ENCODE measurements at regions not wholly inside any gene's neighbourhood (a gene's known extent, or its start where the extent isn't known, plus 50 kb on each side); places are given as distances from the start of the nearest gene placed in this dataset.

DNA sequence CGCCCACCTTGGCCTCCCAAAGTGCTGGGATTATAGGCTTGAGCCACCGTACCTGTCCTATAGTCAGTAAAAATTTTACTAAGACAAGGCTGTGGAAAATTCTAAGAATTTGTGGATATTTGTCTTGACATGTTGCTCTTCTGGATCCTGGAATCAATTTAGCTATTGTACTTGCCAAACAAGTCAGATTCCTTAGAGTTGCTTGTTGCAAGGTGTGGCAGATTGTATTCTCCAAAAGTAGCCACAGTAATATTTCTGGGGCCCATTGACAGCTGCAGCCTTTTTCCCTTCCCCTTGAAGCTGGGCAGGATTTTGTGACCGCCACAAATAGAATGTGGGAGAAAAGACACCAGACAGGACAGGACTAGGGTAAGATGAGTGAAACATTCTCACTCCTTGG, 98.8 kb upstream of the TMTC4 start:
- TF ChIP-seq POLR2AphosphoS5 (IDR thresholded peaks at IDR 0.05; ENCODE audit: low read depth, low read length) (no peak), TAF1 (IDR thresholded peaks at IDR 0.05; ENCODE audit: borderline replicate concordance, insufficient read depth, low read length) (no peak), SIN3A (IDR thresholded peaks at IDR 0.05; ENCODE audit: borderline replicate concordance, insufficient read depth, low read length) (no peak), FOXP2 (optimal IDR thresholded peaks at IDR 0.05; ENCODE audit: borderline replicate concordance, extremely low read depth, extremely low read length, insufficient read depth) (no peak)
- TF ChIP-seq, protein P1, sequence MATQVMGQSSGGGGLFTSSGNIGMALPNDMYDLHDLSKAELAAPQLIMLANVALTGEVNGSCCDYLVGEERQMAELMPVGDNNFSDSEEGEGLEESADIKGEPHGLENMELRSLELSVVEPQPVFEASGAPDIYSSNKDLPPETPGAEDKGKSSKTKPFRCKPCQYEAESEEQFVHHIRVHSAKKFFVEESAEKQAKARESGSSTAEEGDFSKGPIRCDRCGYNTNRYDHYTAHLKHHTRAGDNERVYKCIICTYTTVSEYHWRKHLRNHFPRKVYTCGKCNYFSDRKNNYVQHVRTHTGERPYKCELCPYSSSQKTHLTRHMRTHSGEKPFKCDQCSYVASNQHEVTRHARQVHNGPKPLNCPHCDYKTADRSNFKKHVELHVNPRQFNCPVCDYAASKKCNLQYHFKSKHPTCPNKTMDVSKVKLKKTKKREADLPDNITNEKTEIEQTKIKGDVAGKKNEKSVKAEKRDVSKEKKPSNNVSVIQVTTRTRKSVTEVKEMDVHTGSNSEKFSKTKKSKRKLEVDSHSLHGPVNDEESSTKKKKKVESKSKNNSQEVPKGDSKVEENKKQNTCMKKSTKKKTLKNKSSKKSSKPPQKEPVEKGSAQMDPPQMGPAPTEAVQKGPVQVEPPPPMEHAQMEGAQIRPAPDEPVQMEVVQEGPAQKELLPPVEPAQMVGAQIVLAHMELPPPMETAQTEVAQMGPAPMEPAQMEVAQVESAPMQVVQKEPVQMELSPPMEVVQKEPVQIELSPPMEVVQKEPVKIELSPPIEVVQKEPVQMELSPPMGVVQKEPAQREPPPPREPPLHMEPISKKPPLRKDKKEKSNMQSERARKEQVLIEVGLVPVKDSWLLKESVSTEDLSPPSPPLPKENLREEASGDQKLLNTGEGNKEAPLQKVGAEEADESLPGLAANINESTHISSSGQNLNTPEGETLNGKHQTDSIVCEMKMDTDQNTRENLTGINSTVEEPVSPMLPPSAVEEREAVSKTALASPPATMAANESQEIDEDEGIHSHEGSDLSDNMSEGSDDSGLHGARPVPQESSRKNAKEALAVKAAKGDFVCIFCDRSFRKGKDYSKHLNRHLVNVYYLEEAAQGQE (IDR thresholded peaks at IDR 0.05; ENCODE audit: insufficient read depth in 1 of 2, low read depth in 2 of 2, low read length in 2 of 2) = no peak

DNA sequence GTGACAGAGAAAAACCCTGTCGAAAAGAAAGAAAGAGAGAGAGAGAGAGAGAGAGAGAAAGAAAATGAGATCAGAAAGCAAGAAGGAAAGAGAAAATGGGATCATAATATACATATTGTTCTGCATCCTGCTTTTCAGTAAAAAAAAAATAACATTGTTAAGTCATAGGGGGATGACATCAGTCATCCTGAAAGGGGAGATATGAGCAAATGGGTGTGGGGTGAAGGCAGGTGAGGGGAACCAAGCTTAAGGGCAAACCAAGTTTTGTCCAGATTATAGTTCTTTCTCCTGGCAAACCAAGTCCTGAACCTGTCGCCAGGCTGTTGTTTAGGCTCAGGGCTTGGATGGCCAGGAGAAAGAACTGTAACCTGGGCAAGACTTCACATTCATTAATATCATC, 92.6 kb upstream of the TMTC4 start:
- TF ChIP-seq SIN3A (IDR thresholded peaks at IDR 0.05; ENCODE audit: borderline replicate concordance, insufficient read depth, low read length) (no peak), TAF1 (IDR thresholded peaks at IDR 0.05; ENCODE audit: borderline replicate concordance, insufficient read depth, low read length) (no peak), FOXP2 (optimal IDR thresholded peaks at IDR 0.05; ENCODE audit: borderline replicate concordance, extremely low read depth, extremely low read length, insufficient read depth) (no peak), POLR2AphosphoS5 (IDR thresholded peaks at IDR 0.05; ENCODE audit: low read depth, low read length) (no peak)
- TF ChIP-seq, protein P1 (IDR thresholded peaks at IDR 0.05; ENCODE audit: insufficient read depth in 1 of 2, low read depth in 2 of 2, low read length in 2 of 2) = no peak

DNA sequence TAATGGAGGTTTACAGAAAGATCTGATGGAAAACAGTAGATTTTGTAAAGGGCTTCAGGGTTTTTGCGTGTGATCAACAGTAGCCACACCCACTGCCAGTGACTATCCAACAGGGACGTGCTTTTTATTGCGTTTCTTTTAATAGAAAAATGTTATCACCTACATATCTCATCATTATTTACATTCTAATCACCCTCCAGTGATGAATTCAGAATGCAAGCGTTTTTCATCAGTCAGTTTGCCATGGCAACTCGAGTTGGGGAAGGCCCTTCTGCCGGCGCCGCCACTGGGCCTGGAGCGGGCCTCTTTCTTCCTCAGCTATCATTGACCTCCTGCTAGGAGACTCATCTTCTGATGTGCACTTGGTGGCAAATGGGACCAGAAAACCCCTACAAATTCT, 90.3 kb upstream of the TMTC4 start:
- TF ChIP-seq FOXP2 (optimal IDR thresholded peaks at IDR 0.05; ENCODE audit: borderline replicate concordance, extremely low read depth, extremely low read length, insufficient read depth) (no peak), SIN3A (IDR thresholded peaks at IDR 0.05; ENCODE audit: borderline replicate concordance, insufficient read depth, low read length) (no peak), POLR2AphosphoS5 (IDR thresholded peaks at IDR 0.05; ENCODE audit: low read depth, low read length) (no peak), TAF1 (IDR thresholded peaks at IDR 0.05; ENCODE audit: borderline replicate concordance, insufficient read depth, low read length) (no peak)
- TF ChIP-seq, protein P1 (IDR thresholded peaks at IDR 0.05; ENCODE audit: insufficient read depth in 1 of 2, low read depth in 2 of 2, low read length in 2 of 2) = no peak

DNA sequence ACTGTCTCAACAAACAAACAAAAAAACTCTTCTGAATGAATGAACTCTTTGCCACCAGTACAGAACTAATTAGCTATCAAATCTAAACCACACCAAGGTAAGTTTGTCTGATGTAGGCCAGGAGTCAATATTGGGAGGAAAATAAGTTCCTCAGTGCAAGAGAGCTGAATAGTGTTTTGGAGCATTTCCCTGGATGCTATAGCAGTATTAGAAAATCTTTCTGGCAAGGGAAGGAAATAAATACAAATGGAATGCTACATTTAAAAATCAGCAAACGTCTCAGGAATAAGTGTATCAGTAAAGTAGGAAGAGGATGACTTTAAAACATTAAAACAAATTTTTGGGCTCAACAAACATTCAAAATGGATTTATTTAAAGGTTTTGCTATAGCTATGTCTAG, 81.3 kb upstream of the TMTC4 start:
- TF ChIP-seq POLR2AphosphoS5 (IDR thresholded peaks at IDR 0.05; ENCODE audit: low read depth, low read length) (no peak), FOXP2 (optimal IDR thresholded peaks at IDR 0.05; ENCODE audit: borderline replicate concordance, extremely low read depth, extremely low read length, insufficient read depth) (no peak), SIN3A (IDR thresholded peaks at IDR 0.05; ENCODE audit: borderline replicate concordance, insufficient read depth, low read length) (no peak)

DNA sequence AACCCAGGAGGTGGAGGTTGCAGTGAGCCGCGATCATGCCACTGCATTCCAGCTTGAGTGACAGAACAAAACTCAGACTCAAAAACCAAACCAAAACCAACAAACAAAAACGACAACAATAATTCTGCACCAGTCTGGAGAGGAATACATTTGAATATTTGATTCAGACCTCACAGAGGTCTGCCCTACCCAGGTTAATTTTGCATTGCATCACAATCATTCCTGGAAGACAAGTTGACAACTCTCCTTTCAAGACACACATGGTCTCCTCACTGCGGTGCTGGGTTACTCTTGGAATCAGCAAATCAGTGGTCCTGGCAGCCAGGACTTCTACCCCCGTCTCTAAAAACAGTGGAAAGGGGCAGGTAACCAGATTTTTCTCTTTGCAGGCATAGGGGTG, 79.9 kb upstream of the TMTC4 start:
- TF ChIP-seq TAF1 (IDR thresholded peaks at IDR 0.05; ENCODE audit: borderline replicate concordance, insufficient read depth, low read length) = no peak
- no peak for TF ChIP-seq POLR2AphosphoS5 (IDR thresholded peaks at IDR 0.05; ENCODE audit: low read depth, low read length)
- no peak for TF ChIP-seq FOXP2 (optimal IDR thresholded peaks at IDR 0.05; ENCODE audit: borderline replicate concordance, extremely low read depth, extremely low read length, insufficient read depth)
- TF ChIP-seq, protein P1 (IDR thresholded peaks at IDR 0.05; ENCODE audit: insufficient read depth in 1 of 2, low read depth in 2 of 2, low read length in 2 of 2) = no peak
- TF ChIP-seq SIN3A (IDR thresholded peaks at IDR 0.05; ENCODE audit: borderline replicate concordance, insufficient read depth, low read length) = no peak

Data from PFSK-1 (cell line).